WI38 (cell line): ENCODE measurements at regions not wholly inside any gene's neighbourhood (a gene's known extent, or its start where the extent isn't known, plus 50 kb on each side); places are given as distances from the start of the nearest gene placed in this dataset.

Experiments
- H3K4me3 ChIP-seq: 2 replicates; pipeline ENCODE4 v1.5.1; 2011; ENCODE audit warnings: low read depth, mild to moderate bottlenecking, control low read depth, low read length
- TF ChIP-seq, protein P1 (sequence below): IDR thresholded peaks from 2 replicates; pipeline ENCODE4 v1.5.1; 2012; ENCODE audit warnings: low read depth, mild to moderate bottlenecking, control low read depth, low read length

DNA sequence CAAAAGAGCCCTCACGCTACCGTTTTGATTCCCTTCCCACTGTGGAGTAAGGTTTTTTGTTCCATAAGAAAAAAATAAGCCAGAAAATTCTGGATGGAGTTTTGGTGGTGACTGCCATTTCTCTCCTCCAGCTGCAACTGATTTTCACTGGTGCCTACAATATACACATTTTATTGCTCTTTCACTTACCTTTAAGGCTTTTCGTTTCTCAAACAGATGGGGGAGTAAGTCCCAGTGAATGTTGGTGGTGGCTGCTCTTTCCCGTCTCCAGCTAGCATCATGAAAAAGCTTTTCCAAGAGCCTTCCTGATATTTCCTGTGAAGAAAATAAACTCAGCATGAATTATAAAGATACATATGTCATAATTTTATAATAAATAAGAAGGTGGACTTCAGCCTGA is 932.5 kb upstream of the PIK3C3 start:
- H3K4me3 ChIP-seq = no peak overlapping the region
- TF ChIP-seq, protein P1, sequence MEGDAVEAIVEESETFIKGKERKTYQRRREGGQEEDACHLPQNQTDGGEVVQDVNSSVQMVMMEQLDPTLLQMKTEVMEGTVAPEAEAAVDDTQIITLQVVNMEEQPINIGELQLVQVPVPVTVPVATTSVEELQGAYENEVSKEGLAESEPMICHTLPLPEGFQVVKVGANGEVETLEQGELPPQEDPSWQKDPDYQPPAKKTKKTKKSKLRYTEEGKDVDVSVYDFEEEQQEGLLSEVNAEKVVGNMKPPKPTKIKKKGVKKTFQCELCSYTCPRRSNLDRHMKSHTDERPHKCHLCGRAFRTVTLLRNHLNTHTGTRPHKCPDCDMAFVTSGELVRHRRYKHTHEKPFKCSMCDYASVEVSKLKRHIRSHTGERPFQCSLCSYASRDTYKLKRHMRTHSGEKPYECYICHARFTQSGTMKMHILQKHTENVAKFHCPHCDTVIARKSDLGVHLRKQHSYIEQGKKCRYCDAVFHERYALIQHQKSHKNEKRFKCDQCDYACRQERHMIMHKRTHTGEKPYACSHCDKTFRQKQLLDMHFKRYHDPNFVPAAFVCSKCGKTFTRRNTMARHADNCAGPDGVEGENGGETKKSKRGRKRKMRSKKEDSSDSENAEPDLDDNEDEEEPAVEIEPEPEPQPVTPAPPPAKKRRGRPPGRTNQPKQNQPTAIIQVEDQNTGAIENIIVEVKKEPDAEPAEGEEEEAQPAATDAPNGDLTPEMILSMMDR = no peak

DNA sequence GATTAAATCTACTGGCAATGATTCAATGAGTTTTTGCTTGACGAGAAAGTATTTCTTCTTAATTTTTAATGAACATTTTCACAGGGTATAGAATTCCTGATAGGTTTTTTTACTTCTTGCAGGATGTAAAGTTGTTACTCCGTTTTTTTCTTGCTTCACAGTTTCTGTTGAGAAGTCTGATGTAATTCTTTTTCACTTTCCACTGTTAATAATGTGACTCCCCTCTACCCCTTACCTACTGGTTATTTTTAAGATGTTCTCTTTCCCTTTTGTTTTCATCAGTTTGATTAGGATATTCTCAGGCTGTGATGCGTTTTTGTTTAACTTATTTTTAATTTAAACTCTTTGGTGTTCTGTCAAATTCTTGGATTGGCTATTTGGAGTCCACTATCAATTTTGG is 933.9 kb upstream of the PIK3C3 start:
- TF ChIP-seq, protein P1 = no peak
- no peak overlapping the region for H3K4me3 ChIP-seq

DNA sequence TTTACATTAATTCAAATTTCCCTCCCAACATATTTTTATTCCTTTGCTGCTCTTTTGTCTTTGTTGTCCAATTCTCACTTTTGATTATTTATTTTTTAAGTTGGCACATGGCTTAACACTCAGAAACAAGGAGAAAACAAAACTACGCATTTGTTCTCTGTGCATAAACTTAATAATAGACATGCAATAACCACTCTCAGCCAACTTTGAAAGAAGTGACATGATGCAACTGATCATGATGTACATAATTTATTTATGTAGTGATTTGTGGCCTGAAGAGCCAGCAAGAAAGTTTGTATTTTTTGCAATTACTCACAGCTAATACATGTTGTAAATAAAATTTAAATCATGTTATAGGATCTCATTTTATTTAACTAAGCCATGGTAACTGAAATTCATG is 942.8 kb upstream of the PIK3C3 start:
- no peak overlapping the region for H3K4me3 ChIP-seq
- TF ChIP-seq, protein P1 = no peak

DNA sequence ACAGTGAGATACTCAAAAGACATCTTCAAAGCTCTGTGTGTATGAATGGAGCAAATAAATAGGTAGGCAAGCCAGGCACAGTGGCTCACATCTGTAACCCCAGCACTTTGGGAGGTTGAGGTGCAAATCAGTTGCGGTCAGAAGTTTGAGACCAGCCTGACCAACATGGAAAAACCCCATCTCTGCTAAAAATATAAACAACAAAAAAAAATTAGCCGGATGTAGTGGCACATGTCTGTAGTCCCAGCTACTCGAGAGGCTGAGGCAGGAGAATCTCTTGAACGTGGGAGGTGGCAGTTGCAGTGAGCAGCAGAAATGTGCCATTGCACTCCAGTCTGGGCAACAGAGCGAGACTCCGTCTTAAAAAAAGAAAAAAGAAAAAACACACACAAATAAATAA is 945.1 kb upstream of the PIK3C3 start:
- TF ChIP-seq, protein P1 = no peak
- no peak overlapping the region for H3K4me3 ChIP-seq

DNA sequence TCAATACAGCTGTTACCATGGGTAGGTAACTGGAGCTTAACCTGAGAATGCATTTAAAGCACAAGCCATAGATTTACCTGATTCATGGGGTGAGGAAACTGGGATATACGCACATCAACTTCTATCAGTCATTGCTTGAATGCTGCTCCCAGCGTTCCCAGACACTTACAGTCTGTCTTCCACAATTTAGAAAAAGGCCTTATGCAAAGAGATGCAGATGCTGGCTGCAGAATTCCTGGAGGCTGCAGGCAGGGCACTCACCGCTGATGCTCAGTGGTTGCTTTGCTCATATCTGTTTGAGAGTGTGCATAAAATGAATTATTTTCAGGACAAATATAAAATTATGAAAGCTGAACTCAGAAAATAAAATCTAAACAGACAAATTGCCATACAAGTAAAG is 950.7 kb upstream of the PIK3C3 start:
- TF ChIP-seq, protein P1 = no peak

DNA sequence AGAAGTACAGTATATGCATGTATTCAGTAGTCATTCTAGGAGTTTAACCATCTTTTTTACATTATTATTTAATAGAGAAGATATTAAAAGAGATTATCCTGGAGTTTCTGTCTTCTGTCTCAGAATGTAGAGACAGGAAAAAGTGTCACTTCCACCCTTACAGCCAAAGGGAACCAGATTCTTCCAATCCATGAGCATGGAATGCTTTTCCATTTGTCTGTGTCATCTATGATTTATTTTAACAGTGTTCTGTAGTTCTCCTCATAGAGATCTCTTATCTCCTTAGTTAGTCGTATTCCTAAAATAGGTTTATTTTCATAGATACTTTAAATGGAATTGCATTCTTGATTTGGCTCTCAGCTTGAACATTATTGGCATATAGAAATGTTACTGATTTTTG is 959.5 kb upstream of the PIK3C3 start:
- H3K4me3 ChIP-seq = no peak overlapping the region
- TF ChIP-seq, protein P1 = no peak

More for the DNA sequence above, 950.7 kb upstream of the PIK3C3 start:
- H3K4me3 ChIP-seq = no peak overlapping the region

DNA sequence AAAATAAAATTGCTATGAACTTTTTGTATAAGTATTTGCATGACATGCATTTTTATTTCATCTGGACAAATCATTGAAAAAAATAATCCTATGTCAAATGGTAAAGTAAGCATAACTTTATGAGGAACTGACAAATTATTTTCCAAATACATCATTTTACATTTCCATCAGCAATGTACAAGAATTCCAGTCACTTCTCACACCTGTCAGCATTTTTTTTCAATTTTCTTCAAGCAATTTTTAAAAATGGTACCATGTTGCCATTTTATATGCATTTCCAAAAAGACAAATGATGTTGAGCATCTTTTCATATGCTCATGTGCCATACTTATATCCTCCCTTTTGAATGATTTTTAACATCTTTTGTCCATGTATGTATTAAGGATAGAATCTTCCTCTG is 961.7 kb upstream of the PIK3C3 start:
- H3K4me3 ChIP-seq = no peak overlapping the region
- TF ChIP-seq, protein P1 = no peak
